H1 (cell line): ENCODE measurements at regions not wholly inside any gene's neighbourhood (a gene's known extent, or its start where the extent isn't known, plus 50 kb on each side); places are given as distances from the start of the nearest gene placed in this dataset.

Experiments used
- CTCF ChIA-PET: fragments of 300-600 bp; sonication (Branson Sonifier 250); formaldehyde crosslinking; loops from one replicate; lab custom pipeline; 2021; ENCODE audit not compliant: partially characterized antibody; lab: Charles Lee
- POLR2A ChIA-PET: fragments of 300-600 bp; sonication (Branson Sonifier 250); formaldehyde crosslinking; loops from one replicate; lab custom pipeline; 2021; ENCODE audit warnings: inconsistent platforms; ENCODE audit not compliant: partially characterized antibody; lab: Charles Lee
- DNase-seq, 2 experiments: peaks; one replicate each; pipeline versions ENCODE4 v3.0.0 to v3.0.0-alpha.2; 2010 to 2022; ENCODE audit warnings: low spot score in 2 of 2, low read depth in 1 of 2, mixed read lengths in 1 of 2
- FAIRE-seq: peaks from 2 replicates; lab custom pipeline; 2011; peaks lifted over from hg19 to GRCh38; lab: Jason Lieb, UNC
- H2AFZ ChIP-seq: 2 replicates; pipeline ENCODE4 v1.8.1; 2012; ENCODE audit warnings: low read length, inconsistent platforms
- H2AK5ac ChIP-seq: 2 replicates; pipeline ENCODE4 v1.6.1; 2013; ENCODE audit warnings: low read depth, low read length
- H2BK120ac ChIP-seq: replicated peaks from 2 replicates; pipeline ENCODE3; 2013; ENCODE audit warnings: low read depth, low read length, inconsistent platforms
- H2BK12ac ChIP-seq: 2 replicates; pipeline ENCODE4 v1.6.1; 2013; ENCODE audit warnings: low read depth, low read length
- H2BK15ac ChIP-seq: 2 replicates; pipeline ENCODE4 v1.6.1; 2013; ENCODE audit warnings: low read length
- H2BK20ac ChIP-seq: 2 replicates; pipeline ENCODE4 v1.6.1; 2013; ENCODE audit warnings: low read length
- H2BK5ac ChIP-seq: 2 replicates; pipeline ENCODE4 v1.6.1; 2013; ENCODE audit warnings: low read depth, low read length
- H3K14ac ChIP-seq: 2 replicates; pipeline ENCODE4 v1.6.1; 2013; ENCODE audit warnings: inconsistent platforms; ENCODE audit not compliant: insufficient read length
- H3K18ac ChIP-seq: 2 replicates; pipeline ENCODE4 v1.6.1; 2013; ENCODE audit warnings: low read length; ENCODE audit errors: extremely low read depth
- H3K23ac ChIP-seq: 2 replicates; pipeline ENCODE4 v1.6.1; 2013; ENCODE audit warnings: inconsistent platforms; ENCODE audit not compliant: insufficient read length
- H3K23me2 ChIP-seq: 2 replicates; pipeline ENCODE4 v1.6.1; 2013; ENCODE audit warnings: low read depth, low read length
- H3K27ac ChIP-seq: 2 replicates; pipeline ENCODE4 v1.6.1; 2011; ENCODE audit warnings: low read depth, low read length, inconsistent platforms
- H3K27me3 ChIP-seq, 4 experiments: replicated peaks in 1 of 4; 1 replicate in 1 of 4; 2 replicates in 3 of 4; pipeline versions ENCODE4 v1.6.1 to v1.8.1; 2011 to 2013; ENCODE audit warnings: low read length in 3 of 4, mild to moderate bottlenecking in 3 of 4, inconsistent platforms in 2 of 4, mixed read lengths in 2 of 4, moderate library complexity in 1 of 4; ENCODE audit not compliant: control insufficient read depth in 3 of 4, insufficient read depth in 3 of 4; ENCODE audit errors: extremely low read depth in 1 of 4
- H3K36me3 ChIP-seq, 4 experiments: 2 replicates each; pipeline versions ENCODE4 v1.6.1 to v1.8.1; 2011 to 2013; ENCODE audit warnings: mild to moderate bottlenecking in 4 of 4, low read length in 3 of 4, moderate library complexity in 2 of 4, control low read depth in 1 of 4, inconsistent platforms in 1 of 4; ENCODE audit not compliant: insufficient read depth in 4 of 4, control insufficient read depth in 2 of 4
- H3K4ac ChIP-seq: replicated peaks from 2 replicates; pipeline ENCODE3; 2013; ENCODE audit warnings: low read length, low read depth, mixed read lengths, inconsistent platforms; ENCODE audit not compliant: insufficient read length
- H3K4me1 ChIP-seq, 4 experiments: replicated peaks in 1 of 4; 1 replicate in 1 of 4; 2 replicates in 3 of 4; pipeline versions ENCODE4 v1.6.1 to v1.8.1; 2011 to 2013; ENCODE audit warnings: low read length in 3 of 4, inconsistent platforms in 2 of 4, mixed read lengths in 1 of 4; ENCODE audit not compliant: insufficient read depth in 4 of 4, control insufficient read depth in 3 of 4
- H3K4me2 ChIP-seq, 2 experiments: 2 replicates each; pipeline versions ENCODE4 v1.6.1 to v1.8.1; 2011 to 2013; ENCODE audit warnings: low read depth in 2 of 2, low read length in 2 of 2, control low read depth in 1 of 2, inconsistent platforms in 1 of 2, mild to moderate bottlenecking in 1 of 2; ENCODE audit not compliant: insufficient read depth in 1 of 2
- H3K4me3 ChIP-seq, 4 experiments: fragments of 200-600, 300-600 bp in 1 of 4; sonication (generic), shearing (Covaris generic), sonication (Bioruptor Twin) in 1 of 4; 2 replicates each; pipeline versions ENCODE4 v1.5.1 to v1.8.1; 2011 to 2016; ENCODE audit warnings: low read length in 4 of 4, low read depth in 3 of 4, control low read depth in 2 of 4, inconsistent platforms in 2 of 4, mild to moderate bottlenecking in 2 of 4, mixed read lengths in 1 of 4, moderate library complexity in 1 of 4; ENCODE audit not compliant: insufficient read depth in 2 of 4; ENCODE audit errors: extremely low read depth in 1 of 4
- H3K56ac ChIP-seq: replicated peaks from 2 replicates; pipeline ENCODE3; 2013; ENCODE audit warnings: low read depth, mild to moderate bottlenecking, mixed read lengths, low read length, inconsistent platforms; ENCODE audit not compliant: insufficient read length
- H3K79me1 ChIP-seq: 2 replicates; pipeline ENCODE4 v1.6.1; 2013; ENCODE audit warnings: low read depth, low read length, control low read depth
- H3K79me2 ChIP-seq, 2 experiments: 2 replicates each; pipeline versions ENCODE4 v1.6.1 to v1.8.1; 2012 to 2013; ENCODE audit warnings: low read length in 2 of 2, mild to moderate bottlenecking in 2 of 2, inconsistent platforms in 1 of 2; ENCODE audit not compliant: insufficient read depth in 2 of 2, control insufficient read depth in 1 of 2
- H3K9ac ChIP-seq, 4 experiments: replicated peaks in 1 of 4; 1 replicate in 1 of 4; 2 replicates in 3 of 4; pipeline versions ENCODE4 v1.6.1 to v1.8.1; 2011 to 2013; ENCODE audit warnings: low read depth in 3 of 4, low read length in 3 of 4, control low read depth in 2 of 4, mild to moderate bottlenecking in 2 of 4, moderate library complexity in 2 of 4, inconsistent platforms in 1 of 4; ENCODE audit errors: extremely low read depth in 1 of 4
- H3K9me3 ChIP-seq, 2 experiments: 2 replicates each; pipeline versions ENCODE4 v1.6.1 to v1.8.1; 2012 to 2013; ENCODE audit warnings: mild to moderate bottlenecking in 2 of 2, moderate library complexity in 2 of 2, control low read depth in 1 of 2, inconsistent platforms in 1 of 2, low read depth in 1 of 2, low read length in 1 of 2, mixed read lengths in 1 of 2; ENCODE audit not compliant: insufficient read depth in 2 of 2
- H4K20me1 ChIP-seq, 2 experiments: replicated peaks in 1 of 2; 2 replicates each; pipeline versions ENCODE3 to v1.8.1; 2011 to 2013; ENCODE audit warnings: inconsistent platforms in 2 of 2, low read length in 2 of 2, mild to moderate bottlenecking in 1 of 2; ENCODE audit not compliant: insufficient read depth in 2 of 2, control insufficient read depth in 1 of 2
- H4K5ac ChIP-seq: 2 replicates; pipeline ENCODE4 v1.6.1; 2013; ENCODE audit warnings: low read length, low read depth, mixed read lengths, inconsistent platforms; ENCODE audit not compliant: insufficient read length
- H4K8ac ChIP-seq: 2 replicates; pipeline ENCODE4 v1.8.0; 2013; ENCODE audit warnings: mild to moderate bottlenecking, moderate library complexity, low read length, inconsistent platforms; ENCODE audit not compliant: insufficient read depth; ENCODE audit errors: extremely low read depth
- H4K91ac ChIP-seq: replicated peaks from 2 replicates; pipeline ENCODE3; 2013; ENCODE audit warnings: low read length, mixed read lengths, inconsistent platforms; ENCODE audit not compliant: insufficient read length
- BRCA1 ChIP-seq: IDR thresholded peaks from 2 replicates; pipeline ENCODE4 v1.6.1; 2012; ENCODE audit warnings: low read depth, low read length, improper control_type of control experiment
- CBX8 ChIP-seq: fragments of 300-800, 300-1000 bp; sonication (generic); IDR thresholded peaks from 2 replicates; pipeline ENCODE4 v1.7.1; 2016; ENCODE audit warnings: low read depth, low read length, borderline replicate concordance
- CEBPB ChIP-seq: IDR thresholded peaks from 2 replicates; pipeline ENCODE4 v1.6.1; 2012; ENCODE audit warnings: low read depth, low read length
- EP300 ChIP-seq, 2 experiments: IDR thresholded peaks; 1 replicate in 1 of 2; 2 replicates in 1 of 2; pipeline ENCODE4 v1.6.1; 2011 to 2012; ENCODE audit warnings: low read depth in 2 of 2, low read length in 2 of 2, mild to moderate bottlenecking in 2 of 2, borderline replicate concordance in 1 of 2, inconsistent platforms in 1 of 2, moderate library complexity in 1 of 2
- SP4 ChIP-seq: IDR thresholded peaks from 2 replicates; pipeline ENCODE4 v1.6.1; 2012; ENCODE audit warnings: low read length, inconsistent platforms
- WGBS, 2 experiments: shearing (Covaris generic) in 1 of 2; methylation state at CpG; one replicate each; pipeline versions ENCODE4 v1.1.6 to v1.1.7; 2013 to 2015; ENCODE audit warnings: low lambda C conversion rate in 2 of 2, mixed read lengths in 2 of 2, inconsistent platforms in 1 of 2, low coverage in 1 of 2, missing lambda C conversion rate in 1 of 2; ENCODE audit not compliant: insufficient replicate concordance in 2 of 2, insufficient coverage in 1 of 2, insufficient read length in 1 of 2; ENCODE audit errors: extremely low coverage in 1 of 2, missing lambda C conversion rate in 1 of 2; 5-methylcytosine and 5-hydroxymethylcytosine counted together
- TF ChIP-seq, protein P1 (sequence below), 3 experiments: IDR thresholded peaks; 1 replicate in 2 of 3; 2 replicates in 1 of 3; pipeline versions ENCODE4 v1.5.1 to v1.6.1; 2011; ENCODE audit warnings: low read length in 3 of 3, mild to moderate bottlenecking in 3 of 3, inconsistent platforms in 2 of 3, low read depth in 1 of 3, moderate library complexity in 1 of 3; ENCODE audit not compliant: insufficient read depth in 1 of 3; ENCODE audit errors: control extremely low read depth in 1 of 3
- TF ChIP-seq, protein P2 (sequence below): IDR thresholded peaks from 2 replicates; pipeline ENCODE4 v1.6.1; 2012; ENCODE audit warnings: low read length, inconsistent platforms
- TF ChIP-seq, protein P3 (sequence below): IDR thresholded peaks from 2 replicates; pipeline ENCODE4 v1.6.1; 2011; ENCODE audit warnings: low read depth, mild to moderate bottlenecking, low read length; ENCODE audit not compliant: insufficient read depth

DNA sequence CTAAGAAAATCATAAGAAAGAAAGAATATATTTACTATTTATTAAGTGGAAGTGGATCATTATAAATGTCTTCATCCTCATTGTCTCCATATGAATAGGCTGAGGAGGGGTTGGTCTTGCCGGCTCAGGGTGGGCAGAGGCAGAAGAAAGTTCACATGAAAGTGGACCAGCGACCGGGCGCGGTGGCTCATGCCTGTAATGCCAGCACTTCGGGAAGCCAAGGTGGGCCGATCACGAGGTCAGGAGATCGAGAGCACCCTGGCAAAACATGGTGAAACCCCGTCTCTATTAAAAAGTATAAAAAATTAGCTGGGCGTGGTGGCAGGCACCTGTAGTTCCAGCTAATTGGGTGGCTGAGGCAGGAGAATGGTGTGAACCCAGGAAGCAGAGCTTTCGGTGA, 1145.4 kb downstream of the STIM2 start:
- no peak overlapping the region for H3K27ac ChIP-seq
- no peaks in the 10 kb centered on the region; a peak in 1 of 7 replicates for H3K4me1 ChIP-seq
- no peak overlapping the region for H2AFZ ChIP-seq
- H3K4me3 ChIP-seq, result no peak overlapping the region
- H3K56ac ChIP-seq, result no peak overlapping the region
- no peak overlapping the region for H2AK5ac ChIP-seq
- H3K9me3 ChIP-seq, result no peaks in the 10 kb centered on the region
- no peak overlapping the region for H4K5ac ChIP-seq
- H3K23ac ChIP-seq, result no peak overlapping the region
- no peaks in the 10 kb centered on the region for H3K27me3 ChIP-seq
- no peaks in the 10 kb centered on the region for H3K79me1 ChIP-seq
- no peaks in the 10 kb centered on the region for H3K23me2 ChIP-seq
- H2BK20ac ChIP-seq, result no peak overlapping the region
- H3K4me2 ChIP-seq, result no peak overlapping the region
- CTCF ChIA-PET, result interaction anchor here (1.0 kb wide), 1 partner anchor 14 kb away, joined by 4 read pairs; no protein-coding TSS in a partner anchor
- DNase-seq (no peak), FAIRE-seq (no peak)
- no peak overlapping the region for H2BK120ac ChIP-seq
- no peaks in the 10 kb centered on the region for H3K79me2 ChIP-seq
- no peak overlapping the region for H3K14ac ChIP-seq
- H3K9ac ChIP-seq, result no peak overlapping the region
- no peaks in the 10 kb centered on the region for H3K36me3 ChIP-seq
- H2BK15ac ChIP-seq, result no peak overlapping the region
- no peak overlapping the region for H3K18ac ChIP-seq
- no peaks in the 10 kb centered on the region for H4K20me1 ChIP-seq
- H4K8ac ChIP-seq, result no peak overlapping the region; the same call in 1 of the 2 replicates
- H2BK12ac ChIP-seq, result no peak overlapping the region
- H3K4ac ChIP-seq, result no peak overlapping the region
- H4K91ac ChIP-seq, result no peak overlapping the region
- WGBS, 2 experiments, result 96% methylated on average over 12 of the region's 12 CpGs; no CpG with 5 or more reads in 1 of the 2 experiments
- POLR2A ChIA-PET, result no interaction called here
- TF ChIP-seq, protein P1, sequence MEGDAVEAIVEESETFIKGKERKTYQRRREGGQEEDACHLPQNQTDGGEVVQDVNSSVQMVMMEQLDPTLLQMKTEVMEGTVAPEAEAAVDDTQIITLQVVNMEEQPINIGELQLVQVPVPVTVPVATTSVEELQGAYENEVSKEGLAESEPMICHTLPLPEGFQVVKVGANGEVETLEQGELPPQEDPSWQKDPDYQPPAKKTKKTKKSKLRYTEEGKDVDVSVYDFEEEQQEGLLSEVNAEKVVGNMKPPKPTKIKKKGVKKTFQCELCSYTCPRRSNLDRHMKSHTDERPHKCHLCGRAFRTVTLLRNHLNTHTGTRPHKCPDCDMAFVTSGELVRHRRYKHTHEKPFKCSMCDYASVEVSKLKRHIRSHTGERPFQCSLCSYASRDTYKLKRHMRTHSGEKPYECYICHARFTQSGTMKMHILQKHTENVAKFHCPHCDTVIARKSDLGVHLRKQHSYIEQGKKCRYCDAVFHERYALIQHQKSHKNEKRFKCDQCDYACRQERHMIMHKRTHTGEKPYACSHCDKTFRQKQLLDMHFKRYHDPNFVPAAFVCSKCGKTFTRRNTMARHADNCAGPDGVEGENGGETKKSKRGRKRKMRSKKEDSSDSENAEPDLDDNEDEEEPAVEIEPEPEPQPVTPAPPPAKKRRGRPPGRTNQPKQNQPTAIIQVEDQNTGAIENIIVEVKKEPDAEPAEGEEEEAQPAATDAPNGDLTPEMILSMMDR (IDR thresholded peaks at IDR 0.05; ENCODE audit: control extremely low read depth in 1 of 3, insufficient read depth in 1 of 3, low read depth in 1 of 3, low read length in 3 of 3), result no peak
- no peak for TF ChIP-seq CEBPB
- no peak for TF ChIP-seq EP300 (IDR thresholded peaks at IDR 0.05; ENCODE audit: borderline replicate concordance in 1 of 2, low read depth in 2 of 2, low read length in 2 of 2)
- TF ChIP-seq, protein P2, sequence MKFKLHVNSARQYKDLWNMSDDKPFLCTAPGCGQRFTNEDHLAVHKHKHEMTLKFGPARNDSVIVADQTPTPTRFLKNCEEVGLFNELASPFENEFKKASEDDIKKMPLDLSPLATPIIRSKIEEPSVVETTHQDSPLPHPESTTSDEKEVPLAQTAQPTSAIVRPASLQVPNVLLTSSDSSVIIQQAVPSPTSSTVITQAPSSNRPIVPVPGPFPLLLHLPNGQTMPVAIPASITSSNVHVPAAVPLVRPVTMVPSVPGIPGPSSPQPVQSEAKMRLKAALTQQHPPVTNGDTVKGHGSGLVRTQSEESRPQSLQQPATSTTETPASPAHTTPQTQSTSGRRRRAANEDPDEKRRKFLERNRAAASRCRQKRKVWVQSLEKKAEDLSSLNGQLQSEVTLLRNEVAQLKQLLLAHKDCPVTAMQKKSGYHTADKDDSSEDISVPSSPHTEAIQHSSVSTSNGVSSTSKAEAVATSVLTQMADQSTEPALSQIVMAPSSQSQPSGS, result no peak
- no peak for TF ChIP-seq SP4
- no peak for TF ChIP-seq BRCA1
- TF ChIP-seq, protein P3, sequence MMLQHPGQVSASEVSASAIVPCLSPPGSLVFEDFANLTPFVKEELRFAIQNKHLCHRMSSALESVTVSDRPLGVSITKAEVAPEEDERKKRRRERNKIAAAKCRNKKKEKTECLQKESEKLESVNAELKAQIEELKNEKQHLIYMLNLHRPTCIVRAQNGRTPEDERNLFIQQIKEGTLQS, result no peak
- TF ChIP-seq CBX8, result no peak
- TF ChIP-seq, all 59 proteins: peak for 0
- no peak overlapping the region for H2BK5ac ChIP-seq
